Stimulated activated CD8-positive, alpha-beta memory T cell treated with anti-CD3 and anti-CD28 coated beads, Interleukin-2, amount 100 ng/mL, for 48 hours (primary cell): ENCODE measurements at regions not wholly inside any gene's neighbourhood (a gene's known extent, or its start where the extent isn't known, plus 50 kb on each side); places are given as distances from the start of the nearest gene placed in this dataset.

Experiments
- DNase-seq, 2 donors: peaks; one replicate each; pipeline ENCODE4 v3.0.0-alpha.2; 2020; ENCODE audit warnings: low read depth in 2 of 2

GRCh38 chr7:9978106-9979064 lies 995.3 kb upstream of the PHF14 start:
- no peak for DNase-seq

- no peak for DNase-seq
Observed at GRCh38 chr7:9981742-9982349, 991.8 kb upstream of the PHF14 start.

GRCh38 chr7:9983048-9983447 lies 990.6 kb upstream of the PHF14 start:
- DNase-seq: no peak

GRCh38 chr7:10015687-10016086 lies 958.0 kb upstream of the PHF14 start:
- no peak for DNase-seq

GRCh38 chr7:10022480-10022879 lies 951.2 kb upstream of the PHF14 start:
- DNase-seq: no peak

GRCh38 chr7:10022957-10023356 lies 950.7 kb upstream of the PHF14 start:
- DNase-seq: no peak

- no peak for DNase-seq
Observed at GRCh38 chr7:10034843-10035556, 938.7 kb upstream of the PHF14 start.

- no peak for DNase-seq
Observed at GRCh38 chr7:10036693-10037092, 937.0 kb upstream of the PHF14 start.

- no peak for DNase-seq
Observed at GRCh38 chr7:10038351-10038750, 935.3 kb upstream of the PHF14 start.

GRCh38 chr7:10040674-10041073 lies 933.0 kb upstream of the PHF14 start:
- DNase-seq: no peak

GRCh38 chr7:10070899-10071298 lies 902.8 kb upstream of the PHF14 start:
- DNase-seq: no peak

GRCh38 chr7:10075866-10076265 lies 897.8 kb upstream of the PHF14 start:
- DNase-seq: no peak

GRCh38 chr7:10076660-10077300 lies 896.9 kb upstream of the PHF14 start:
- DNase-seq: no peak

- DNase-seq: no peak
Observed at GRCh38 chr7:10079572-10079971, 894.1 kb upstream of the PHF14 start.

- DNase-seq: no peak
Observed at GRCh38 chr7:10082896-10083295, 890.8 kb upstream of the PHF14 start.

GRCh38 chr7:10083766-10084165 lies 889.9 kb upstream of the PHF14 start:
- no peak for DNase-seq

- no peak for DNase-seq
Observed at GRCh38 chr7:10085231-10085630, 888.4 kb upstream of the PHF14 start.

- DNase-seq: no peak
Observed at GRCh38 chr7:10100572-10100971, 873.1 kb upstream of the PHF14 start.

- DNase-seq: no peak
Observed at GRCh38 chr7:10101351-10101750, 872.3 kb upstream of the PHF14 start.

- no peak for DNase-seq
Observed at GRCh38 chr7:10104292-10104691, 869.4 kb upstream of the PHF14 start.

GRCh38 chr7:10106609-10107008 lies 867.1 kb upstream of the PHF14 start:
- DNase-seq: no peak

- DNase-seq: no peak
Observed at GRCh38 chr7:10116511-10116910, 857.2 kb upstream of the PHF14 start.
